Erythroblast (primary cell): ENCODE measurements at regions not wholly inside any gene's neighbourhood (a gene's known extent, or its start where the extent isn't known, plus 50 kb on each side); places are given as distances from the start of the nearest gene placed in this dataset.

Experiments
- GATA1 ChIP-seq: IDR thresholded peaks from 2 replicates; pipeline ENCODE4 v1.6.1; 2011; ENCODE audit warnings: low read depth, mild to moderate bottlenecking, control low read depth, low read length, moderate library complexity
- POLR2A ChIP-seq: IDR thresholded peaks from 2 replicates; pipeline ENCODE4 v1.6.1; 2011; ENCODE audit warnings: mild to moderate bottlenecking, low read length

DNA sequence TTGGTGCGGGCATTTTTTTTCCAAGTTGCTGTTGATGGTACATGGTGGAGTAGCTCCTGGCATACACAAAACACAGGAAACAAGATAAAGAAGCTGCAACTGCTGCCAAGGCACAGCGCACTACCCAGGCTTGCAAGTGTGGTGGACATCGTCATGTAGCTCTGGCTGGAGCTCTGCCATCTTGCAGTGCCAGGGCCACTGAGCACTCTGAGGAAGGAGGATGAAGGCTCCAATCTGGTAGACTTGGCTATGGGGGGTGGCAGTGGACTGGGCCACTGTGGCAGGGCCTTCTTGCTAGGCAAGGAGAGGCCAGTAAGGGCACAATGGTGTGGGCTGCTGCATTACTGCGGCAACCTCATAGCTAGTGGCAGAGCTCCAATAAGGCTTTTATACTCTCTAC lies 263.5 kb downstream of the CENPW start:
- TF ChIP-seq POLR2A: no peak
- TF ChIP-seq GATA1: no peak
